OCI-LY7 (cell line): ENCODE measurements at regions not wholly inside any gene's neighbourhood (a gene's known extent, or its start where the extent isn't known, plus 50 kb on each side); places are given as distances from the start of the nearest gene placed in this dataset.

ENCODE experiments used
- BruUV-seq: library from RNA; stranded (reverse); fragments of 400-500 nt; replicated peaks from 2 replicates; lab custom pipeline; 2021; lab: Mats Ljungman, UMichigan
- CTCF ChIA-PET: fragments of 300-600 bp; sonication (Branson Sonifier 250); formaldehyde crosslinking; loops from one replicate; lab custom pipeline; 2022; ENCODE audit warnings: antibody characterized with exemption; ENCODE audit not compliant: unreplicated experiment; lab: Charles Lee
- POLR2A ChIA-PET: fragments of 300-600 bp; sonication (Branson Sonifier 250); formaldehyde crosslinking; loops from one replicate; lab custom pipeline; 2022; ENCODE audit warnings: antibody characterized with exemption; lab: Charles Lee
- DNase-seq: peaks from one replicate; pipeline ENCODE4 v3.0.0-alpha.2; 2015; ENCODE audit warnings: low spot score
- H2AFZ ChIP-seq: fragments of 200-600 bp; sonication (generic), shearing (Covaris generic); 2 replicates; pipeline ENCODE4 v1.6.1; 2014; ENCODE audit warnings: mild to moderate bottlenecking, antibody characterized with exemption, low read length, moderate library complexity
- H3K27ac ChIP-seq: fragments of 200-600 bp; sonication (generic); 2 replicates; pipeline ENCODE4 v1.5.1; 2014; ENCODE audit warnings: mixed run types, low read depth, mild to moderate bottlenecking, moderate library complexity, low read length, inconsistent platforms; ENCODE audit not compliant: poor library complexity, severe bottlenecking
- H3K36me3 ChIP-seq: fragments of 200-600 bp; sonication (generic); 2 replicates; pipeline ENCODE4 v1.6.1; 2014; ENCODE audit warnings: mild to moderate bottlenecking, antibody characterized with exemption, low read length, moderate library complexity, mixed read lengths; ENCODE audit not compliant: insufficient read depth
- H3K4me1 ChIP-seq: fragments of 200-600 bp; sonication (generic); 2 replicates; pipeline ENCODE4 v1.5.1; 2014; ENCODE audit warnings: mild to moderate bottlenecking, low read length; ENCODE audit not compliant: insufficient read depth, poor library complexity, severe bottlenecking
- H3K4me2 ChIP-seq: fragments of 200-600 bp; sonication (generic); 2 replicates; pipeline ENCODE4 v1.6.1; 2014; ENCODE audit warnings: mild to moderate bottlenecking, low read length
- H3K4me3 ChIP-seq: fragments of 200-600 bp; sonication (generic); 2 replicates; pipeline ENCODE4 v1.5.1; 2014; ENCODE audit warnings: mild to moderate bottlenecking, low read depth, low read length; ENCODE audit not compliant: poor library complexity, severe bottlenecking
- H3K79me2 ChIP-seq: fragments of 200-600 bp; sonication (generic); 2 replicates; pipeline ENCODE4 v1.6.1; 2016; ENCODE audit warnings: low read depth, mild to moderate bottlenecking, low read length, moderate library complexity, mixed read lengths; ENCODE audit not compliant: insufficient read depth
- H3K9me2 ChIP-seq: fragments of 200-600 bp; sonication (generic); 2 replicates; pipeline ENCODE4 v1.6.1; 2016; ENCODE audit warnings: mild to moderate bottlenecking, low read length, mixed read lengths; ENCODE audit not compliant: insufficient read depth
- H3K9me3 ChIP-seq: fragments of 200-600 bp; sonication (generic); 2 replicates; pipeline ENCODE4 v1.6.1; 2014; ENCODE audit warnings: mild to moderate bottlenecking, mixed run types, low read length, mixed read lengths
- H4K20me1 ChIP-seq: fragments of 200-600 bp; sonication (generic); 2 replicates; pipeline ENCODE4 v1.6.1; 2014; ENCODE audit warnings: mild to moderate bottlenecking, antibody characterized with exemption, low read length, moderate library complexity, mixed read lengths; ENCODE audit not compliant: insufficient read depth
- CTCF ChIP-seq: fragments of 200-600 bp; sonication (generic); conservative IDR thresholded peaks from 2 replicates; pipeline ENCODE4 v1.5.1; 2014; ENCODE audit warnings: mild to moderate bottlenecking, antibody characterized with exemption, low read length, moderate library complexity, mixed read lengths
- EZH2phosphoT487 ChIP-seq: fragments of 200-600 bp; sonication (generic); IDR thresholded peaks from 2 replicates; pipeline ENCODE4 v1.6.1; 2018; ENCODE audit warnings: low read depth, borderline replicate concordance, mild to moderate bottlenecking, mixed run types, antibody characterized with exemption, low read length, moderate library complexity, mixed read lengths
- intact Hi-C: fragments of 100-400 bp; cut with micrococcal nuclease; formaldehyde crosslinking; loops from one replicate; pipeline ENCODE4 v1.10.0; 2022; ENCODE audit not compliant: unreplicated experiment

GRCh38 chr4:149234798-149235197 is 580.8 kb downstream of the IQCM start:
- no peak for TF ChIP-seq EZH2phosphoT487
- TF ChIP-seq CTCF, result no peak
- Histone ChIP-seq H3K9me2 (no peaks in the 10 kb centered on the region), H3K36me3 (no peaks in the 10 kb centered on the region), H3K4me3 (no peak overlapping the region), H4K20me1 (no peaks in the 10 kb centered on the region), H3K27ac (no peak overlapping the region), H2AFZ (no peak overlapping the region), H3K4me1 (no peaks in the 10 kb centered on the region), H3K4me2 (no peak overlapping the region), H3K9me3 (no peaks in the 10 kb centered on the region), H3K79me2 (no peaks in the 10 kb centered on the region)
- no peak for DNase-seq
- intact Hi-C loops, result no loop called here
- BruUV-seq, result no TSS peak
- POLR2A ChIA-PET, result no interaction called here
- CTCF ChIA-PET, result no interaction called here

- Histone ChIP-seq H2AFZ (no peak overlapping the region), H4K20me1 (no peaks in the 10 kb centered on the region)
- TF ChIP-seq CTCF (no peak), EZH2phosphoT487 (no peak)
Measured at GRCh38 chr4:149223659-149224058, 592.0 kb downstream of the IQCM start.

GRCh38 chr4:149218672-149219071 is 597.0 kb downstream of the IQCM start:
- no peak for DNase-seq
- no peaks in the 10 kb centered on the region for H4K20me1 ChIP-seq
- no peak overlapping the region for H3K27ac ChIP-seq
- H3K4me1 ChIP-seq, result no peaks in the 10 kb centered on the region
- no peak overlapping the region for H2AFZ ChIP-seq
- no peaks in the 10 kb centered on the region for H3K36me3 ChIP-seq
- H3K4me3 ChIP-seq, result no peak overlapping the region
- intact Hi-C loops, result no loop called here
- ChIA-PET POLR2A (no interaction called here), CTCF (no interaction called here)
- H3K79me2 ChIP-seq, result no peaks in the 10 kb centered on the region
- H3K9me2 ChIP-seq, result no peaks in the 10 kb centered on the region
- no TSS peak for BruUV-seq
- H3K9me3 ChIP-seq, result no peaks in the 10 kb centered on the region
- TF ChIP-seq EZH2phosphoT487 (no peak), CTCF (no peak)
- no peak overlapping the region for H3K4me2 ChIP-seq

More at GRCh38 chr4:149223659-149224058, 592.0 kb downstream of the IQCM start:
- DNase-seq, result no peak
- Histone ChIP-seq H3K4me2 (no peak overlapping the region), H3K27ac (no peak overlapping the region), H3K79me2 (no peaks in the 10 kb centered on the region), H3K4me1 (no peaks in the 10 kb centered on the region), H3K4me3 (no peak overlapping the region), H3K9me2 (no peaks in the 10 kb centered on the region), H3K9me3 (no peaks in the 10 kb centered on the region), H3K36me3 (no peaks in the 10 kb centered on the region)
- BruUV-seq, result no TSS peak
- CTCF ChIA-PET, result no interaction called here
- intact Hi-C loops, result no loop called here
- POLR2A ChIA-PET, result interaction anchor here (0.6 kb wide), 1 partner anchor 773 kb away, joined by 3 read pairs; no protein-coding TSS in a partner anchor
